IPS-NIHi7 (cell line): ENCODE measurements at regions not wholly inside any gene's neighbourhood (a gene's known extent, or its start where the extent isn't known, plus 50 kb on each side); places are given as distances from the start of the nearest gene placed in this dataset.

Experiments used
- DNase-seq: peaks from one replicate; pipeline ENCODE4 v3.0.0; 2012; ENCODE audit warnings: mixed read lengths; ENCODE audit errors: extremely low spot score

GRCh38 chr3:22939349-22939748, 263.8 kb upstream of the UBE2E2 start:
- DNase-seq: no peak

GRCh38 chr3:22940285-22940684, 262.8 kb upstream of the UBE2E2 start:
- no peak for DNase-seq

GRCh38 chr3:22942981-22943380, 260.1 kb upstream of the UBE2E2 start:
- no peak for DNase-seq

- no peak for DNase-seq
Observed at GRCh38 chr3:22947851-22948250, 255.3 kb upstream of the UBE2E2 start.

- DNase-seq: peak; percentile 15
Observed at GRCh38 chr3:22951910-22952309, 251.2 kb upstream of the UBE2E2 start.

GRCh38 chr3:22952860-22953259, 250.3 kb upstream of the UBE2E2 start:
- no peak for DNase-seq

- DNase-seq: no peak
Observed at GRCh38 chr3:22959593-22959992, 243.5 kb upstream of the UBE2E2 start.

GRCh38 chr3:22960105-22960984, 242.8 kb upstream of the UBE2E2 start:
- peak; percentile 27 for DNase-seq

GRCh38 chr3:22962244-22962643, 240.9 kb upstream of the UBE2E2 start:
- DNase-seq: no peak

GRCh38 chr3:22966349-22966748, 236.8 kb upstream of the UBE2E2 start:
- no peak for DNase-seq

GRCh38 chr3:22969276-22969675, 233.9 kb upstream of the UBE2E2 start:
- no peak for DNase-seq

GRCh38 chr3:22971497-22971896, 231.6 kb upstream of the UBE2E2 start:
- DNase-seq: no peak

- DNase-seq: no peak
Observed at GRCh38 chr3:22977042-22977441, 226.1 kb upstream of the UBE2E2 start.

GRCh38 chr3:22977650-22978289, 225.4 kb upstream of the UBE2E2 start:
- no peak for DNase-seq

GRCh38 chr3:22979581-22979980, 223.5 kb upstream of the UBE2E2 start:
- no peak for DNase-seq

GRCh38 chr3:22980346-22980745, 222.8 kb upstream of the UBE2E2 start:
- DNase-seq: no peak

GRCh38 chr3:22981166-22981565, 222.0 kb upstream of the UBE2E2 start:
- no peak for DNase-seq

- no peak for DNase-seq
Observed at GRCh38 chr3:22981861-22982260, 221.3 kb upstream of the UBE2E2 start.

GRCh38 chr3:22982981-22983587, 220.0 kb upstream of the UBE2E2 start:
- no peak for DNase-seq

GRCh38 chr3:22986958-22987357, 216.2 kb upstream of the UBE2E2 start:
- DNase-seq: no peak

GRCh38 chr3:22988566-22988965, 214.6 kb upstream of the UBE2E2 start:
- no peak for DNase-seq

- DNase-seq: no peak
Observed at GRCh38 chr3:22989716-22990115, 213.4 kb upstream of the UBE2E2 start.
